MCF 10A (cell line): ENCODE measurements at regions not wholly inside any gene's neighbourhood (a gene's known extent, or its start where the extent isn't known, plus 50 kb on each side); places are given as distances from the start of the nearest gene placed in this dataset.

Source experiments
- BruUV-seq: library from RNA; stranded (reverse); fragments of 400-500 nt; replicated peaks from 2 replicates; lab custom pipeline; 2021; lab: Mats Ljungman, UMichigan
- CTCF ChIA-PET: fragments of 300-600 bp; sonication (Branson Sonifier 250); formaldehyde crosslinking; extraction: SDS; loops from one replicate; lab custom pipeline; 2021; ENCODE audit warnings: antibody characterized with exemption, inconsistent platforms; lab: Yijun Ruan, JAX
- POLR2A ChIA-PET: fragments of 300-600, 350-650 bp; sonication (Branson Sonifier 250); formaldehyde crosslinking; extraction: SDS; loops from one replicate; lab custom pipeline; 2020; ENCODE audit warnings: antibody characterized with exemption, inconsistent platforms; lab: Yijun Ruan, JAX
- DNase-seq: peaks from one replicate; pipeline ENCODE4 v3.0.0-alpha.2; 2018; ENCODE audit not compliant: unreplicated experiment
- H3K27ac Mint-ChIP-seq: one replicate; pipeline ENCODE4 v1.8.0; 2022; ENCODE audit warnings: mild to moderate bottlenecking, low read depth, mixed read lengths; ENCODE audit not compliant: unreplicated experiment
- H3K27me3 Mint-ChIP-seq: one replicate; pipeline ENCODE4 v1.8.0; 2022; ENCODE audit warnings: mixed read lengths; ENCODE audit not compliant: insufficient read depth, unreplicated experiment
- H3K36me3 Mint-ChIP-seq: one replicate; pipeline ENCODE4 v1.8.0; 2022; ENCODE audit warnings: mild to moderate bottlenecking, moderate library complexity, mixed read lengths; ENCODE audit not compliant: insufficient read depth, unreplicated experiment
- H3K4me1 Mint-ChIP-seq: one replicate; pipeline ENCODE4 v1.8.0; 2022; ENCODE audit warnings: mixed read lengths; ENCODE audit not compliant: insufficient read depth, unreplicated experiment
- H3K4me3 Mint-ChIP-seq: one replicate; pipeline ENCODE4 v1.8.0; 2022; ENCODE audit warnings: mild to moderate bottlenecking, moderate library complexity, mixed read lengths; ENCODE audit not compliant: unreplicated experiment
- H3K9me3 Mint-ChIP-seq: one replicate; pipeline ENCODE4 v1.8.0; 2022; ENCODE audit warnings: mixed read lengths; ENCODE audit not compliant: unreplicated experiment
- CTCF ChIP-seq: fragments of 200-600 bp; IDR thresholded peaks from one replicate; pipeline ENCODE4 v1.8.0; 2022; ENCODE audit warnings: antibody characterized with exemption, mild to moderate bottlenecking; ENCODE audit not compliant: unreplicated experiment
- intact Hi-C: fragments of 100-400 bp; cut with micrococcal nuclease; formaldehyde crosslinking; loops from 2 replicates; pipeline ENCODE4 v1.14.1; 2022

- no peak for DNase-seq
- Mint-ChIP-seq H3K9me3 (no peaks in the 10 kb centered on the region), H3K36me3 (no peaks in the 10 kb centered on the region), H3K4me3 (no peak overlapping the region), H3K4me1 (no peaks in the 10 kb centered on the region), H3K27me3 (no peaks in the 10 kb centered on the region), H3K27ac (no peak overlapping the region)
- BruUV-seq: no TSS peak
- TF ChIP-seq CTCF: no peak
- ChIA-PET CTCF (no interaction called here), POLR2A (no interaction called here)
- intact Hi-C loops: no loop called here
Measured at GRCh38 chr5:82865625-82866024, 211.6 kb downstream of the TMEM167A start.

GRCh38 chr5:82863266-82863665 lies 213.9 kb downstream of the TMEM167A start:
- Mint-ChIP-seq H3K4me1 (no peaks in the 10 kb centered on the region), H3K36me3 (no peaks in the 10 kb centered on the region), H3K27ac (no peak overlapping the region), H3K4me3 (no peak overlapping the region), H3K27me3 (no peaks in the 10 kb centered on the region), H3K9me3 (no peaks in the 10 kb centered on the region)
- BruUV-seq: no TSS peak
- ChIA-PET POLR2A (no interaction called here), CTCF (interaction anchor here (0.6 kb wide), 1 partner anchor 1112 kb away, joined by 3 read pairs; no protein-coding TSS in a partner anchor)
- no peak for DNase-seq
- TF ChIP-seq CTCF: no peak
- intact Hi-C loops: no loop called here

GRCh38 chr5:82862711-82863110 lies 214.5 kb downstream of the TMEM167A start:
- intact Hi-C loops: no loop called here
- TF ChIP-seq CTCF: no peak
- no peak for DNase-seq
- POLR2A ChIA-PET: no interaction called here
- Mint-ChIP-seq H3K27me3 (no peaks in the 10 kb centered on the region), H3K4me3 (no peak overlapping the region), H3K4me1 (no peaks in the 10 kb centered on the region), H3K27ac (no peak overlapping the region), H3K36me3 (no peaks in the 10 kb centered on the region), H3K9me3 (no peaks in the 10 kb centered on the region)
- BruUV-seq: no TSS peak
- CTCF ChIA-PET: interaction anchor here (0.6 kb wide), 1 partner anchor 1112 kb away, joined by 3 read pairs; no protein-coding TSS in a partner anchor

GRCh38 chr5:82862261-82862660 lies 214.9 kb downstream of the TMEM167A start:
- no peak for DNase-seq
- H3K4me1 Mint-ChIP-seq: no peaks in the 10 kb centered on the region
- no peaks in the 10 kb centered on the region for H3K9me3 Mint-ChIP-seq
- no peak overlapping the region for H3K27ac Mint-ChIP-seq
- H3K27me3 Mint-ChIP-seq: no peaks in the 10 kb centered on the region
- intact Hi-C loops: no loop called here
- ChIA-PET CTCF (no interaction called here), POLR2A (no interaction called here)
- no peak overlapping the region for H3K4me3 Mint-ChIP-seq
- no peaks in the 10 kb centered on the region for H3K36me3 Mint-ChIP-seq
- TF ChIP-seq CTCF: no peak
- no TSS peak for BruUV-seq
